GM10266 (cell line): ENCODE measurements at regions not wholly inside any gene's neighbourhood (a gene's known extent, or its start where the extent isn't known, plus 50 kb on each side); places are given as distances from the start of the nearest gene placed in this dataset.

ENCODE experiments used
- DNase-seq: peaks from one replicate; pipeline ENCODE4 v3.0.0; 2012; ENCODE audit errors: extremely low spot score
- CTCF ChIP-seq: IDR thresholded peaks from 2 replicates; pipeline ENCODE4 v1.5.1; 2012; ENCODE audit warnings: mild to moderate bottlenecking, low read depth; ENCODE audit not compliant: control insufficient read depth, insufficient read depth; ENCODE audit errors: missing control alignments

- no peak for TF ChIP-seq CTCF
- no peak for DNase-seq
Observed at GRCh38 chr12:4849795-4850345, 59.8 kb upstream of the KCNA1 start.

GRCh38 chr12:4850857-4851380 is 58.8 kb upstream of the KCNA1 start:
- TF ChIP-seq CTCF: no peak
- DNase-seq: no peak

- no peak for TF ChIP-seq CTCF
Observed at GRCh38 chr12:4852308-4852707, 57.4 kb upstream of the KCNA1 start.

GRCh38 chr12:4852911-4853310 is 56.8 kb upstream of the KCNA1 start:
- DNase-seq: no peak
- no peak for TF ChIP-seq CTCF

More at GRCh38 chr12:4852308-4852707, 57.4 kb upstream of the KCNA1 start:
- no peak for DNase-seq

GRCh38 chr12:4855121-4855924 is 54.4 kb upstream of the KCNA1 start:
- peak; percentile 65 for DNase-seq
- TF ChIP-seq CTCF: peak; percentile 76

GRCh38 chr12:4856596-4856995 is 53.1 kb upstream of the KCNA1 start:
- TF ChIP-seq CTCF: no peak
- DNase-seq: no peak
